Coronary artery (tissue), 2 donors: ENCODE measurements at regions not wholly inside any gene's neighbourhood (a gene's known extent, or its start where the extent isn't known, plus 50 kb on each side); places are given as distances from the start of the nearest gene placed in this dataset.

Source experiments
- DNase-seq: peaks from one replicate; pipeline ENCODE4 v3.0.0-alpha.2; 2017; ENCODE audit warnings: low spot score
- H3K27ac ChIP-seq, 2 donors: fragments of 200-600 bp; sonication (generic); one replicate each; pipeline ENCODE4 v1.5.1; 2016 to 2019
- H3K4me3 ChIP-seq: fragments of 200-600 bp; sonication (generic); 2 replicates; pipeline ENCODE4 v1.5.1; 2016; ENCODE audit warnings: mild to moderate bottlenecking, moderate library complexity
- TF ChIP-seq, protein P1 (sequence below): fragments of 200-600 bp; sonication (generic); IDR thresholded peaks from one replicate; pipeline ENCODE4 v1.5.1; 2019; ENCODE audit warnings: antibody characterized with exemption

DNA sequence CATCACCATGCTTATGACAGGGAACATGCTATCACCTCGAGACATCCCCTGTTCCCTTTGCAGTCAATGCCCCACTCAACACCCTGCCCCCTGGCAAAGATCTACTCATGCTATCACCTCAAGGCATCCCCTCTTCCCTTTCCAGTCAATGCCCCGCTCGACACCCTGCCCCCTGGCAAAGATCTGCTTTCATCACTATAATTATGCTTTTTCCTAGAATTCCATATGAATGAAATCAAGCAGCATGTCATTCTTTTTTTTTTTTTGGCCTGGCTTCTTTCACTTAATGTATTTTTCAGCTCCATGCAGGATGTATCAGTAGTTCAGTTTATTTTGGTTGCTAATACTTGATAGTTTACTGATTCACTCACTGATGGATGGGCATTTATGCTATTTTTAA lies 554.9 kb downstream of the CDH26 start:
- Histone ChIP-seq H3K4me3 (no peak overlapping the region), H3K27ac (no peak overlapping the region)
- no peak for DNase-seq
- TF ChIP-seq, protein P1, sequence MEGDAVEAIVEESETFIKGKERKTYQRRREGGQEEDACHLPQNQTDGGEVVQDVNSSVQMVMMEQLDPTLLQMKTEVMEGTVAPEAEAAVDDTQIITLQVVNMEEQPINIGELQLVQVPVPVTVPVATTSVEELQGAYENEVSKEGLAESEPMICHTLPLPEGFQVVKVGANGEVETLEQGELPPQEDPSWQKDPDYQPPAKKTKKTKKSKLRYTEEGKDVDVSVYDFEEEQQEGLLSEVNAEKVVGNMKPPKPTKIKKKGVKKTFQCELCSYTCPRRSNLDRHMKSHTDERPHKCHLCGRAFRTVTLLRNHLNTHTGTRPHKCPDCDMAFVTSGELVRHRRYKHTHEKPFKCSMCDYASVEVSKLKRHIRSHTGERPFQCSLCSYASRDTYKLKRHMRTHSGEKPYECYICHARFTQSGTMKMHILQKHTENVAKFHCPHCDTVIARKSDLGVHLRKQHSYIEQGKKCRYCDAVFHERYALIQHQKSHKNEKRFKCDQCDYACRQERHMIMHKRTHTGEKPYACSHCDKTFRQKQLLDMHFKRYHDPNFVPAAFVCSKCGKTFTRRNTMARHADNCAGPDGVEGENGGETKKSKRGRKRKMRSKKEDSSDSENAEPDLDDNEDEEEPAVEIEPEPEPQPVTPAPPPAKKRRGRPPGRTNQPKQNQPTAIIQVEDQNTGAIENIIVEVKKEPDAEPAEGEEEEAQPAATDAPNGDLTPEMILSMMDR, result no peak

DNA sequence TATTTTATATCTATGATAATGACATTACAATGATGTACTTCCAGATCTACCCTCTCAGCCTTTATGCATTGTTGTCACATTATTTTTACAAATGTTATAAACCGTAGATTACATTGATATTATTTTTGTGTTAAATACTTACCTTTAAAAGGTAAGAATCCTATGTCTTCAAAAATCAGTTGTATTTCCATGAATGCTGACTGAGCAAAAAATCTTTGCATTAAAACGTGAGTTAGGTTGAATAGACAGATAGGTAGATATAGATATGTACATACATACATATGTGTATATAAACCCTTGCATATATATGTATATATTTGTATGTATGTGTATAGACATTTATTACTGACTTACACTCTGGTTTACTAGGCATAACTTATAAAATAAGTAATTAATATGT lies 558.2 kb downstream of the CDH26 start:
- H3K4me3 ChIP-seq, result no peak overlapping the region
- DNase-seq, result no peak
- H3K27ac ChIP-seq, result no peak overlapping the region
- TF ChIP-seq, protein P1, result no peak

DNA sequence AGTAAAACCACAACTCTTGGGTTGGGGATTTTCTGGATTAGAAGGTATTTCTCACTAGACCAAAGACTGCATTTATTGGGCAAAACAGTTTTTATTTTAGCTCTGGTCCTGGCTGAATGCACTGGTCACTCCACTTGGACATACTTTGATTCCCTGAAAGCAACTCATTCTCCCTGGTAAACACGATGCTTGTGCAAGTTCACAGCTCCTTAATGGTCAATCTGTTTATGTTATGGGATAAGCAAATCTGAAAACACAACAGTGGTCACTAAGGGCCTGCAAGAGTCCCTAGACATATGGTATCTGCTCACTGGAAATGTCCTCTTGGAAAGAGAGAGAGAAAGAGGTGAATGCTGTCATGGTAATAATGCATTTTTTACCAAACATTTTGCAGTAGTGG lies 559.8 kb downstream of the CDH26 start:
- Histone ChIP-seq H3K27ac (no peak overlapping the region), H3K4me3 (no peak overlapping the region)
- TF ChIP-seq, protein P1, result no peak
- no peak for DNase-seq

DNA sequence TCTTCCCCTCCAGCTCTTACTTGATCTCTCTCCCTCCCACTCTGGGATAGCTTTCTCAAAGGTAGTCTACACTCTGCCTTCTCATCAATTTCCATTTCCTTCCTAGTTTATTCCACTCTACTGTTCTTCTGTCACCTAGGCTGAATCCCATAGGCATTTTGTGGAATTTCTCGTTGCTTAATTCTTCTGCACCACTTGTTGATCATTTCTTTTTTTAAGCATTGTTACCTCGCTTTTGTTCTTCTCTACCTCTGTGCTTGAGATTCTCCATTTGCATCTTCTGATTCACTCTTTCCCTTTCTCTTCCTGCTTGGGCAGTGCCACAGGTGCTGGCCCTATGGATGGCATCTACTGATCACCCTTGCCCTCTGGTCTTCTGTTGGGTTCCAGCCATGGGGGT lies 567.2 kb downstream of the CDH26 start:
- Histone ChIP-seq H3K4me3 (no peak overlapping the region), H3K27ac (no peak overlapping the region)
- DNase-seq, result no peak
- TF ChIP-seq, protein P1, result no peak

DNA sequence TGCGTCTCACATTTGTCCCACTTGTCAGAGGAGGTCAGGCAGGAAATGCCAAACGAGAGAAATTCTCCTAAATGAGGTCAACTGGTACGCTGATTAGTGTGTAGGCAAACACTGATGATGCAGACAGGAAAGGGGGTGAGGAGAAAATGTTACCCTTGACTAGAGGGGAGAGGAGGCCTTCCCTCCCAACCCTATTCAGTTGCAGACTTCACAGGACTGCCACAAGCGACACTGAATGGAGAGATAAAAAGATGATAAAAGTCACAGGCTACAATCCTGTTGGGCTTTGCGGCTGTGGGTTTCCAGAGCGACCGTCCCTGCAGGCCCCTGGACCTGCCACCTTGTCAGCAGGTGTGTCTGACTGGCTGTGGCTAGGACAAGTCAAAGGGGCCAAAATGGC lies 569.4 kb downstream of the CDH26 start:
- no peak for DNase-seq
- Histone ChIP-seq H3K4me3 (no peak overlapping the region), H3K27ac (no peak overlapping the region)
- TF ChIP-seq, protein P1, result no peak

DNA sequence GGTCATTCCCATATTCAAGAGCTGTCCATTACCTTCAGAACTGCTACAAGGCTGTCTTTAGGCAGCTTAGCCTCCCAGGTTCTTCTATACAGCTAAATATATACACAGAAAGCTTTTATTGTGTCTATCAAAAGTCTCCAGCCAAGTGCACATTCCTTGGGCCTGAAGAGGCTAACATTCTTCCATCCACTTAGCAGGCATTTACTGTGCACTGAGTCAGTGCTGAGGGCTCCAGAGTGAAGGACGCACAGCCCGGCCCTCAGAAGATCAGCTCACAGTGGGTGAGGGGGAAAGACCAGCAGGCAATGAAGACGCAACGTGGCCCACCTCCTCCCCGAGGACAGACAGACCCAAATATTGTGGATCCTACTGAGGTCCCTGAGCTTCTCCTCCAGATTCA lies 569.9 kb downstream of the CDH26 start:
- no peak for DNase-seq
- TF ChIP-seq, protein P1, result no peak
- no peak overlapping the region for H3K27ac ChIP-seq

DNA sequence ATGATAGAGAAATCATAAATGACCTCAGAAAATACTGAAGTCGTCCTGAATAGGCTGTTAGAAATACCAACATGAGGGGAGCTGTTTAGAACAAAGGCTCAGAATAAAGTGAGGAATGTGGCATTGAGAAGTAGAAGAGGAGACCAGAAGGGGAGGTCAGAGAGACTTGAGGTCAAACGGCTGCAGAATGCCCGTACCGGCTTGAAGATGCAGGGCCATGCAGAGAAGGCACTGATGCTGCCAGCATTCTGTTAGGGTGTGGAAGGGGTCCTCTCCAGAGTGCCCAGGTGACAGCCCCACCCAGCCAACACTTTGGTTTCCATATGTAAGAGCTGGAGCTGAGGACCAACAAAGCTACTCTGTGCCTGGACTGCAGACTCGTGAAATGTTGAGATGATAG lies 570.9 kb downstream of the CDH26 start:
- TF ChIP-seq, protein P1, result no peak
- Histone ChIP-seq H3K4me3 (no peak overlapping the region), H3K27ac (no peak overlapping the region)
- no peak for DNase-seq

More for the DNA sequence above, 569.9 kb downstream of the CDH26 start:
- H3K4me3 ChIP-seq, result no peak overlapping the region
